ENCODE measurements at regions not wholly inside any gene's neighbourhood (a gene's known extent, or its start where the extent isn't known, plus 50 kb on each side); places are given as distances from the start of the nearest gene placed in this dataset.
"Not testable (repeated sequence)": the region's sequence is repeated elsewhere in the genome, so short reads cannot be mapped to it uniquely, and the experiment has no call there.

DNA sequence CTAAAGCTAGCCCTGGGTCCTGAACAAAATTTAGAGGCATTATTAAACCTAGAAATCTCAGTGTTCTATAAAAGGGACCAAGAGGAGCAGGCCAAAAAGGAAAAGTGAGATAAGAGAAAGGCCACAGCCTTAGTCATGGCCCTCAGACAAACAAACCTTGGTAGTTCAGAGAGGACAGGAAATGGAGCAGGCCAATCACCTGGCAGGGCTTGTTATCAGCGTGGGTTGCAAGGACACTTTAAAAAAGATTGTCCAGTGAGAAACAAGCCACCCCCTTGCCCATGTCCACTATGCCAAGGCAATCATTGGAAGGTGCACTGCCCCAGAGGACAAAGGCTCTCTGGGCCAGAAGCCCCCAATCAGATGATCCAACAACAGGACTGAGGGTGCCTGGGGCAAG, 213.3 kb upstream of the CXADR start:
- TF ChIP-seq TAF1 (IDR thresholded peaks at IDR 0.05; ENCODE audit: borderline replicate concordance, low read depth, low read length); POLR2A (IDR thresholded peaks at IDR 0.05; ENCODE audit: low read depth, low read length); POLR2AphosphoS5 (IDR thresholded peaks at IDR 0.05; ENCODE audit: low read depth, low read length): not testable (repeated sequence)

Data from GM12892 (cell line).